ENCODE measurements at regions not wholly inside any gene's neighbourhood (a gene's known extent, or its start where the extent isn't known, plus 50 kb on each side); places are given as distances from the start of the nearest gene placed in this dataset.

DNA sequence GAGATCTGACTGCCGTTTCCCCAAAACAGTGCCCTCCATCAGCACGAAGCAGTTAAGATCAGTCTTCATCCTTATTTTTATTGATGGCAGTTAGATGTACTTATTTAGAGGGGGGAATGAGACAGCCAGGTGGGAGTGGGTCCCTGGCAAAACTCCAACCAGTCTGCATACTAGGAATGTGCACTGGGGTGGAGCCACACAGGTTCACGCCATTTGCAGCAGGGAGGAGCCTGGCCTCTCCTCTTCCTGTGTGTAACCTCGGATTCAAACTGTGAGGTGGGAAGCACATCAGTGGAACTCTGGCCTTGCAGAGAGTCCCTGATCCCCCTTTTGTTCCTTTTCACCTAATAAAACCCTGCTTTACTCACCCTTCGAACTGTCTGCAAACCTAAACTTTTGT lies 987.7 kb upstream of the GRIA3 start:
- TF ChIP-seq POLR2AphosphoS5 (IDR thresholded peaks at IDR 0.05; ENCODE audit: low read depth, low read length) (no peak), TAF1 (IDR thresholded peaks at IDR 0.05; ENCODE audit: borderline replicate concordance, insufficient read depth, low read length) (no peak)

All from PFSK-1 (cell line).